Caco-2 (cell line): ENCODE measurements at regions not wholly inside any gene's neighbourhood (a gene's known extent, or its start where the extent isn't known, plus 50 kb on each side); places are given as distances from the start of the nearest gene placed in this dataset.

Source experiments
- BruUV-seq: library from RNA; stranded (reverse); fragments of 400-500 nt; replicated peaks from 2 replicates; lab custom pipeline; 2021; lab: Mats Ljungman, UMichigan
- CTCF ChIA-PET: fragments of 300-600 bp; sonication (Branson Sonifier 250); formaldehyde crosslinking; loops from one replicate; lab custom pipeline; 2022; ENCODE audit warnings: antibody characterized with exemption; lab: Charles Lee
- POLR2A ChIA-PET: fragments of 300-600 bp; sonication (Branson Sonifier 250); formaldehyde crosslinking; loops from one replicate; lab custom pipeline; 2022; ENCODE audit warnings: antibody characterized with exemption; lab: Charles Lee
- DNase-seq, 2 experiments: peaks; one replicate each; pipeline versions ENCODE4 v3.0.0 to v3.0.0-alpha.2; 2020 to 2022
- H3K27me3 ChIP-seq: replicated peaks from 2 replicates; pipeline ENCODE4 v1.6.0; 2011; ENCODE audit warnings: low read length; ENCODE audit not compliant: control insufficient read depth, insufficient read depth
- H3K36me3 ChIP-seq: 2 replicates; pipeline ENCODE4 v1.5.1; 2011; ENCODE audit warnings: low read length; ENCODE audit not compliant: control insufficient read depth, insufficient read depth
- H3K4me1 ChIP-seq: fragments of 250-450 bp; sonication (Bioruptor Pico); 2 replicates; pipeline ENCODE4 v1.5.1; 2020; ENCODE audit warnings: mild to moderate bottlenecking
- H3K4me3 ChIP-seq: 2 replicates; pipeline ENCODE4 v1.5.1; 2011; ENCODE audit warnings: low read depth, mild to moderate bottlenecking, control low read depth, low read length
- H3K9me3 ChIP-seq: fragments of 250-450 bp; sonication (Bioruptor Pico); 2 replicates; pipeline ENCODE4 v1.5.1; 2020; ENCODE audit warnings: mild to moderate bottlenecking, moderate library complexity
- H3K27ac Mint-ChIP-seq: one replicate; pipeline ENCODE4 v1.8.0; 2022; ENCODE audit warnings: mixed read lengths; ENCODE audit not compliant: unreplicated experiment
- H3K27me3 Mint-ChIP-seq: one replicate; pipeline ENCODE4 v1.8.0; 2022; ENCODE audit warnings: mixed read lengths; ENCODE audit not compliant: insufficient read depth, unreplicated experiment
- H3K36me3 Mint-ChIP-seq: one replicate; pipeline ENCODE4 v1.8.0; 2022; ENCODE audit warnings: mild to moderate bottlenecking, mixed read lengths; ENCODE audit not compliant: insufficient read depth, unreplicated experiment
- H3K4me1 Mint-ChIP-seq: one replicate; pipeline ENCODE4 v1.8.0; 2022; ENCODE audit warnings: low read depth, mixed read lengths; ENCODE audit not compliant: unreplicated experiment
- H3K4me3 Mint-ChIP-seq: one replicate; pipeline ENCODE4 v1.8.0; 2022; ENCODE audit warnings: mild to moderate bottlenecking, moderate library complexity, mixed read lengths; ENCODE audit not compliant: unreplicated experiment
- H3K9me3 Mint-ChIP-seq: one replicate; pipeline ENCODE4 v1.8.0; 2022; ENCODE audit warnings: mixed read lengths; ENCODE audit not compliant: unreplicated experiment
- CTCF ChIP-seq, 2 experiments: fragments of 200-600 bp in 1 of 2; IDR thresholded peaks; 1 replicate in 1 of 2; 2 replicates in 1 of 2; pipeline versions ENCODE4 v1.5.1 to v1.8.0; 2011 to 2022; ENCODE audit warnings: antibody characterized with exemption in 1 of 2, control low read depth in 1 of 2, inconsistent platforms in 1 of 2, low read depth in 1 of 2, low read length in 1 of 2, mild to moderate bottlenecking in 1 of 2, moderate library complexity in 1 of 2; ENCODE audit not compliant: insufficient read depth in 1 of 2, severe bottlenecking in 1 of 2, unreplicated experiment in 1 of 2
- intact Hi-C: fragments of 100-400 bp; cut with micrococcal nuclease; formaldehyde crosslinking; loops from one replicate; pipeline ENCODE4 v1.10.0; 2022; ENCODE audit not compliant: unreplicated experiment

DNA sequence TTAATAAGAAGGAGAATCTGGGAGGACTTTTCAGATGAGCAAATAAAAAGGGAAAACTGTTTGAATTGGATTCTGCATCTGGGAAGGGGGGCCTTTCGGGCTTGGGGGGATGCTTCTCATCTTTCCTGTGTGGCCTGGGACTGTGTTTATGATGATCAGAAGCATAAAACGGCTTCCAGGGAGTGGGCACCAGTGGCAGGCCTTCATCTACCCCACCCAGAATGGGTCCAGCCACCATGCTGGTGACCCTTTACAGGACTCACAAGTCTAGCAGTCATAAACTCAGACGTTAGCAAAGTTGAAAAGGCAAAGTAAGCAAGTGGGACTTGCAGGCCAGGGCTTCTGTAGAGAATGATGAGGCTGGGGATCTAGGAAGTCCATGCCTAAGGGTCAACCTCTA is 198.3 kb upstream of the ZMIZ1 start:
- H3K4me3 Mint-ChIP-seq = no peak overlapping the region
- H3K4me1 ChIP-seq = no peaks in the 10 kb centered on the region
- CTCF ChIA-PET = no interaction called here
- no peaks in the 10 kb centered on the region for H3K36me3 Mint-ChIP-seq
- no peaks in the 10 kb centered on the region for H3K36me3 ChIP-seq
- H3K27me3 ChIP-seq = no peaks in the 10 kb centered on the region; the same call in 1 of the 2 replicates
- H3K9me3 ChIP-seq = no peaks in the 10 kb centered on the region
- intact Hi-C loops = no loop called here
- DNase-seq = peak in 1 of 2 experiments; percentile 9
- no TSS peak for BruUV-seq
- H3K9me3 Mint-ChIP-seq = no peaks in the 10 kb centered on the region
- H3K27ac Mint-ChIP-seq = no peak overlapping the region
- TF ChIP-seq CTCF (IDR thresholded peaks at IDR 0.05; ENCODE audit: insufficient read depth in 1 of 2, low read depth in 1 of 2, low read length in 1 of 2, severe bottlenecking in 1 of 2, unreplicated experiment in 1 of 2) = no peak
- peaks cover 7% of the 10 kb centered on the region for H3K4me1 Mint-ChIP-seq
- no peaks in the 10 kb centered on the region for H3K27me3 Mint-ChIP-seq
- POLR2A ChIA-PET = no interaction called here
- H3K4me3 ChIP-seq = no peak overlapping the region

- Mint-ChIP-seq H3K36me3 (no peaks in the 10 kb centered on the region), H3K4me3 (no peak overlapping the region), H3K9me3 (no peaks in the 10 kb centered on the region), H3K27me3 (no peaks in the 10 kb centered on the region), H3K4me1 (peaks cover 7% of the 10 kb centered on the region), H3K27ac (no peak overlapping the region)
- Histone ChIP-seq H3K4me3 (no peak overlapping the region), H3K27me3 (no peaks in the 10 kb centered on the region; the same call in 1 of the 2 replicates), H3K36me3 (no peaks in the 10 kb centered on the region), H3K4me1 (no peaks in the 10 kb centered on the region), H3K9me3 (no peaks in the 10 kb centered on the region)
- POLR2A ChIA-PET = no interaction called here
- no peak for TF ChIP-seq CTCF (IDR thresholded peaks at IDR 0.05; ENCODE audit: insufficient read depth in 1 of 2, low read depth in 1 of 2, low read length in 1 of 2, severe bottlenecking in 1 of 2, unreplicated experiment in 1 of 2)
- intact Hi-C loops = no loop called here
- CTCF ChIA-PET = no interaction called here
- no peak for DNase-seq
- no TSS peak for BruUV-seq
These were observed 197.0 kb upstream of the ZMIZ1 start for GRCh38 chr10:78871796-78872195.

GRCh38 chr10:78873413-78873812 is 195.4 kb upstream of the ZMIZ1 start:
- ChIA-PET CTCF (no interaction called here), POLR2A (no interaction called here)
- intact Hi-C loops = no loop called here
- H3K9me3 ChIP-seq = no peaks in the 10 kb centered on the region
- TF ChIP-seq CTCF (IDR thresholded peaks at IDR 0.05; ENCODE audit: insufficient read depth in 1 of 2, low read depth in 1 of 2, low read length in 1 of 2, severe bottlenecking in 1 of 2, unreplicated experiment in 1 of 2) = no peak
- H3K4me1 Mint-ChIP-seq = peaks cover 7% of the 10 kb centered on the region
- no peaks in the 10 kb centered on the region for H3K4me1 ChIP-seq
- no peaks in the 10 kb centered on the region; the same call in 1 of the 2 replicates for H3K27me3 ChIP-seq
- no peak for DNase-seq
- H3K27me3 Mint-ChIP-seq = no peaks in the 10 kb centered on the region
- no peaks in the 10 kb centered on the region for H3K9me3 Mint-ChIP-seq
- H3K36me3 ChIP-seq = no peaks in the 10 kb centered on the region
- no peak overlapping the region for H3K27ac Mint-ChIP-seq
- no peak overlapping the region for H3K4me3 Mint-ChIP-seq
- H3K4me3 ChIP-seq = no peak overlapping the region
- no TSS peak for BruUV-seq
- H3K36me3 Mint-ChIP-seq = no peaks in the 10 kb centered on the region
